ENCODE measurements at regions not wholly inside any gene's neighbourhood (a gene's known extent, or its start where the extent isn't known, plus 50 kb on each side); places are given as distances from the start of the nearest gene placed in this dataset.

DNA sequence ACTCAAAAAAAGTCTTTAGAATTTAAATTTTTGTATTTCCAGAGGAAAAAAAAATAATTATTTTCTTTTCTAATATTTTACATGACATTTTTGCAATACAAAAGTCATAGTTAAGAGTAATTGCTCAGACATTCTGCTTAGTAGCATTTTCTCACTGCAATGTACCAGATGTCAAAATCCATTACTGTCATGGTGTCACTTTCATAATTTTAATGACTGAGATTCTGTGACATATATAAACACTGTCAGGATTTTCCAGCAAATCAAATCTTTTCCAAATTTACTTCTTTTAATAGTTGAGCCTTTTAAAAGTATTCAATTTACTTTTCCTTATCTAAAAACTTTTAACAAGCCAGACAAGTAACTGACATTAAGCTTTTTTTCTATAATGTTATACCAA lies 422.7 kb downstream of the GRIA2 start:
- DNase-seq, result no peak

DNA sequence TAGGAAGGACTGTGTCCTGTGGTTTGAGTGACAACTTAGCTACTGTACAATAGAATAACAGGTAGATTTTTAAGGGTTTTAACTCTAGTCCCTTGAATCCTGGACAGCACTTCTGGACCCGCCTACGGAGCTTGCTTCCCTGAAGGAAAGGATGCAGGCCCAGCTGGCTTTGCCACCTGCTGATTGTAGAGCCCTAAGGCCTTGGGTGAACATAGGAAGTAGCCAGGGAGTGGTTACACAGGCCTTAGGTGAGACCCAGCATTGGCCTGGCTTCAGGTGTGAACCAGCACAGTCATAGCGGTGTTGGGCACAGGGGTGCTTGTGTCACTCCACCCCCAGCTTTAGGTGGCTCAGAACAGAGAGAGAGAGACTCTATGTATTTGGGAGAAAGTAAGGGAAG lies 413.5 kb downstream of the GRIA2 start:
- DNase-seq, result no peak

- DNase-seq, result no peak
Measured at GRCh38 chr4:157616741-157617472, 396.4 kb downstream of the GRIA2 start.

DNA sequence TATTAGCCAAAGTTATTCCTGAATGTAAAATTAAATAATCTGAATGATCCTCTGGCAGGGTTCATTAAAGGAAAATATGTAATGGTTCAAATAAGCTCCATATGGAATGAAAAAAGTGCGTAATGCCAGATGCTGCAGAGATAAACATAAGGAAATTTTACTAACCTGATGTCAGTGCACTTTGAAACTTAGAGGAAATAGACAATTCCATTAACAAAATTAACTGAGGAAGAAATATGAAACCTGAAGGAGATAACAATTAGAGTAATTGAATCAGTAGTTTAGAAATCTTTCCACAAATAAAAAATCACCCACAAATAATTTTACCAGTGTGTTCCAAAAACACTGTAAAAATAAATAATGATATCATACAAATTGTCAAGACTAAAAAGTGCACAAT lies 387.5 kb downstream of the GRIA2 start:
- no peak for DNase-seq

GRCh38 chr4:157600583-157600982 lies 380.1 kb downstream of the GRIA2 start:
- no peak for DNase-seq

GRCh38 chr4:157591245-157591644 lies 370.7 kb downstream of the GRIA2 start:
- no peak for DNase-seq

DNA sequence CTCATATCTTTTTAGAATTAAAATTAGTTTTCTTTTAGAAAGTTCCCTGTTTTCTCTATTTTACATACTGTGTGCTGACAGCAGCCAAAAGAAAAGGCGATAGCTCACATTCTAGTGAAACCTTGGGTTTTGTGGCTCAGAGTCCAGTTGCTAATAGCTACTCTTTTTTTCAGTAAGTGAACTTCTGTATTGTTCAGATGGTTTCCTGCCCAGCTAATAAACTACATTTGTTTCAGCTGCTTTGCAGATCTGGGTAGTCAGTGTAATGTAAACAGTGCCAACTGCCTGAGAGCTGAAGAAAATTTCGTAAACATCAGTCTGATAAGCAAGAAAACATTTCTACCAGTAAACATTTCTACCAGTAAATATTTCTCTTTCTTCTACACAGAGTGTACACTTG lies 370.2 kb downstream of the GRIA2 start:
- no peak for DNase-seq

GRCh38 chr4:157587681-157588423 lies 367.3 kb downstream of the GRIA2 start:
- DNase-seq, result no peak

- DNase-seq, result no peak
Measured at GRCh38 chr4:157582141-157582540, 361.6 kb downstream of the GRIA2 start.

DNA sequence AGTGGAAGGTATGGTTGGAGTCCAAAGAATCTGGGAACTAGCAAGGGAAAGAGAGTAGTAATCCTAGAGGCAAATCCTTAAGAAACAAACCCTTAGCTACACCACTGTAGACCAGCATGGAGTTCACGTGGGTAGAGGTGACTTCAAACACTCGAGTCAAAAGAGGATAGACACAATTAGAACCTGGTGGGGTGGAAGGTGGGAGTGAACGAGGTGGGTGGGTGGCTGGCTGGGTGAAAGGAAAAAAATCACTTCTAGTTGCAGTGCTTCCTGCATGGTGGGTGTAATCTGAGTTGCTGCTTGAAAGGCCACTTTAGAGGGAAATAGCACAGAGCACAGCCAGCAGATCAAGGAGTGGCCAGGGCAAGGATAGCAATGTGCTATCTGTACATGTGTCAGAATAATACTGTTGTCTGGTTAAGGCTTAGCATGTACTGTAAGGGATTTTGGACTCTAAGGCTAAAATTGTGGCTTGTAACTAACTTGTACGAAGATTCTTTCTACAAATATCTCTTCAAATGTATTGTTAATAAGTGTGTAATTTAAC lies 356.2 kb downstream of the GRIA2 start:
- DNase-seq, result no peak

- no peak for DNase-seq
Measured at GRCh38 chr4:157575339-157575738, 354.8 kb downstream of the GRIA2 start.

GRCh38 chr4:157574606-157575005 lies 354.1 kb downstream of the GRIA2 start:
- no peak for DNase-seq

DNA sequence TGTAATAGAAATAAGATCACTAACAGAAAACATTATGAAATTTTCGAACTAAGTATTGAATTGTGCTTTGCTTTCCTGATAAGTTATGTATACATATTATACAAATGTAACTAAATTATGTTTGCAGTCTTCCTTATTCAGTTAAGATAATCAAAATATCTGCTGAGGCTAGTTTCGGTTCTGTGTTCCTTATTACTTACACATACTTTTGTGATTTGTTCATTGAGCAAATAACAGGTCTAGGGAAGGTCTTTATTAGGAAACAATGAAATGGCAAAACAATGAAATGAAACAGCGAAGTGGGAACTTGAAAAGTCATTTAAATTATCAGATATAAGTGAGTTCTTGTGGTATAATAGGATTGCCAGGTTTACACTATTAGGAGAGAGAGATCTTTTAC lies 352.4 kb downstream of the GRIA2 start:
- no peak for DNase-seq

DNA sequence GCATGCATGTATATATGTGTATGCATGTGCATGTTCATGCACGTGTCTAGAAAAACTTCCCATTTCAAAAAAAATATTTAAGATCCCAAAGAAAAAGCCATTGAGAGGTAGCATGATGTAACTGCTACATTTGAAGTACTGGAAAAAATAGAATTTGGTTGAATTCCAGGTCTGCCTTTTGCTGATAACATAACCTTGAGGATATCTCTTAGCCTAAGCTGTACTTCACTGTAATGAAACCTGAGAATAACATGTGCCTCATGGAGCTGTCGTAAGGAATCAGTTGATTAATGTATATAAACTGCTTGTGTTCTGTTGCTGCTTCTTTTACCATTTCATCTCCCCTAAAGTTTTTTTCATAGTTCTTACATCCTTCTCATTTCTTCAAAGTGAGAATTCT lies 351.8 kb downstream of the GRIA2 start:
- no peak for DNase-seq

DNA sequence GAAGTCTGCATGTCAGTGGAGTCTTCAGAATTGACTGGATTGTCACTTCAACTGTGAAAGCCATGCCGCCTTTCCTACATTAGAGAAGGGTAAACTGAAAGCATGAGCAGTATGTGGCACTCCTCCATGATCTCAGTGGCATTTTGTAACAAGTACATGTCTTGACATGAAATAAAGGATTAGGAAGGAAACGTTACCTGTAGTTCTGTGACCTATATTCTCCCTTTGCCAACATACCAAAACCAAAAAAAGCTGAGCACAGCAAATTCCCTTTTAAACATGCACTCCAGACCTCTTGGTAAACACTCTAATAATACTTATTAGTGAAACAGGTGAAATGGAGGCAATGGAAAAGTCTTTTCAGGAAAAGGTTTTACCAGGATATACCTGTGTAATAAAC lies 344.2 kb downstream of the GRIA2 start:
- DNase-seq, result no peak

DNA sequence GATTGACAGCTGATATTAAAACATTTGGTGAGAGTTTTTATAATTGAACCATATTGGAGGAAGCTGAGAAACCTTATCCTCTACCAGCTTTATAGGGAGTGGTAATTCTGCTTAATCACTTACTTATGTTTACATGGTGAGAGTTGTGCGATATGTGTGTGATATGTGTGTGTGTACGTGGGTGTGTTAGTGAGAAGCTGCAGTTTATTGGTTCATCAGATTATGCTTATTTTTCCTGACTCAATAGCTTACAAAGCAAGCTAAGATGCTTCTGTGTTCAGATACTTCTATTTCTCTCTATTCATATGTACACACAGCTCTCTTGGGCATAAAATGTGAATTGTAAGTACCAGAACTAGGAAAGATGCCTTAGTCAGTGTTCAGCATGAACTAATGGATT lies 343.7 kb downstream of the GRIA2 start:
- no peak for DNase-seq

DNA sequence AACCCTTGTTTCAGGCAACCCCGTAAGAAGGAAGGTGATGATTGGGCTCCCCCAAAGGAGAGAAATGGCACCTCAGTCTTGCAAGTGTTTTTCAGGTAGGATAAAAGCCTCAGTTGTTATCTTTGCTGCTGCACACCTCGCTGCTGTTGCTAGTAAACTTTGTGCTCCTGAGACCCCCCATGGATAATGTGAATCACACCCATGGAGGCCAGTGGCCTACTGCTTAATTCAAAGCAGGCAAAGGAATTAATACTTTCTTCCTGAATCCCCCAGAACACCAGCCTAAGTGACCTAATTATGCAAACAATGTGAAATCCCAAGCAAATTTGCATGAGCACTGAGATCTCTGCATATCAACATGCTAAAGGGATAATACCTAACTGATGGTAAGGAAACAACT lies 337.5 kb downstream of the GRIA2 start:
- no peak for DNase-seq

- peak; percentile 74 for DNase-seq
Measured at GRCh38 chr4:157550028-157550427, 329.5 kb downstream of the GRIA2 start.

DNA sequence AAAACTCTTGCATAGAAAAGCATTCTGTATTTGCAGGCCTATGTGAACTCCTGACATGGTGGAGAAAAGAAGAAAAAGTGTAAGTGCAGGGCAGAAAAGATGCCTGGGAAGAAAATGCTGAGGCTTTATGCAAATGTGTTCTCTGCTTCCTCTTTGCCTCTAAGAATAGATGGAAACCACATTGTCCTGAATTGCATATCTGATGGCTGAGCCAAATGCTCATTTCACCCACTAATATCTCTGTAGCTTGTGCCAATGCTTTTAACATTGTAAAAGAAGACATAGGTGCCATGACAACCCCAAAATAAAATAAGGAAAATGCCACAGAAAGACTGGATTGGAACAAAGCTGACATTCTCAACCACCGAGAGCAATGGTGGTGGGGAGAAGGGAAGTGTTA lies 307.4 kb downstream of the GRIA2 start:
- peak; percentile 3 for DNase-seq

GRCh38 chr4:157521906-157522305 lies 301.4 kb downstream of the GRIA2 start:
- no peak for DNase-seq

DNA sequence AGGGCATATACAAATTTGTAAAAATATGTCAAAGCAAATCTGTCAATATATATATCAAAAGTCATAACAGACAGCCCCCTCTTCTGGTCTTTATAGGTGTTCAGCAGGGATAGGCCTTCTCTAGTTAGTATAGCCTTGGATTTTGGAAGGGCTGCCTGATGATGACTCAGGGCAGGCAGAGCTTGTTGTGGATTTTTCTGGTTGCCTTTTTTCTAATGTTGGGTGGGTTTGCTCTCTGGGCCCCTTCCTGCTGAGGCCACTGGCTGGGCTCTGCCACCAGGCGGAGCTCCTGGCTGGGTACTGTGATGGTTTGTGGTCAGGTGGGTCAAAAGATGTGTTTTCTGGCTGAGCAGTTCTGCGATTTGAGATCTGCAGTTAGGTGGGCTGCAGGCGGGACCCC lies 294.2 kb downstream of the GRIA2 start:
- DNase-seq, result no peak

GRCh38 chr4:157509341-157509740 lies 288.8 kb downstream of the GRIA2 start:
- no peak for DNase-seq

DNA sequence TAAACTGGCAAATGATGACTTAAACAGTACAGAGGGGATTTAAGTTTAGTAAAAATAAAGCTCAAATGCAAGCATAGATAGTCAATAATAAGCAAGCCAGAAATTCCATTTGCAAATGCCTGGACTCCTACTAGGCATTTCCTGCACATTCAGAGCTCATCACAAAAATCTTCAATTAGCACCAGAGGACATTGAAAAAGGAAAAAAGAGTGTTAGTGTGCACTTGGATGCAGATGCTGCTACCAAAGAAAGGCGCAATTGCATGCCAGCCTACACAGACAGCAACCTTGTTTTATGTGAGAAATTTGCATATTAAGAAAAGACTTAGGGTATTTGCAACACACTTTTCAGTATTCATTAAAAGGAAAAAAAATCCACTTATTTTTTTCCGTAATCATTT lies 282.1 kb downstream of the GRIA2 start:
- no peak for DNase-seq

GRCh38 chr4:157459785-157460184 lies 239.3 kb downstream of the GRIA2 start:
- DNase-seq, result no peak
